IMR-90 (cell line): ENCODE measurements at regions not wholly inside any gene's neighbourhood (a gene's known extent, or its start where the extent isn't known, plus 50 kb on each side); places are given as distances from the start of the nearest gene placed in this dataset.
A peak's percentile ranks its signal among the peaks of the same experiment; 100 is the strongest.

Source experiments
- ATAC-seq: fragments of 200-7000 bp; cut with Tn5 transposase; 2 replicates; pipeline ENCODE4 v1.9.1; 2020; ENCODE audit warnings: low read depth, mild to moderate bottlenecking, moderate library complexity
- BruUV-seq: library from RNA; stranded (reverse); fragments of 400-500 nt; replicated peaks from 2 replicates; lab custom pipeline; 2021; lab: Mats Ljungman, UMichigan
- CTCF ChIA-PET: fragments of 300-600 bp; formaldehyde crosslinking; extraction: SDS; loops from one replicate; lab custom pipeline; 2021; ENCODE audit warnings: antibody characterized with exemption; lab: Yijun Ruan, JAX
- POLR2A ChIA-PET: fragments of 300-600 bp; sonication (Branson Sonifier 250); formaldehyde crosslinking; loops from one replicate; lab custom pipeline; 2022; ENCODE audit warnings: antibody characterized with exemption; ENCODE audit not compliant: unreplicated experiment; lab: Charles Lee
- DNase-seq: peaks from one replicate; pipeline ENCODE4 v3.0.0; 2013
- H2AFZ ChIP-seq: replicated peaks from 2 replicates; pipeline ENCODE3; 2013; ENCODE audit warnings: low read length, mild to moderate bottlenecking; ENCODE audit not compliant: poor library complexity
- H2AK5ac ChIP-seq: 2 replicates; pipeline ENCODE4 v1.6.1; 2013; ENCODE audit warnings: low read depth, low read length, inconsistent platforms
- H2AK9ac ChIP-seq: replicated peaks from 2 replicates; pipeline ENCODE3; 2013; ENCODE audit warnings: mild to moderate bottlenecking, low read depth, low read length, moderate library complexity; ENCODE audit not compliant: poor library complexity
- H2BK120ac ChIP-seq: 2 replicates; pipeline ENCODE4 v1.6.1; 2013; ENCODE audit warnings: low read depth, low read length, inconsistent platforms
- H2BK15ac ChIP-seq: 3 replicates; pipeline ENCODE4 v1.6.1; 2013; ENCODE audit warnings: low read depth, low read length, inconsistent platforms
- H2BK20ac ChIP-seq: 2 replicates; pipeline ENCODE4 v1.6.1; 2013; ENCODE audit warnings: low read depth, mild to moderate bottlenecking, inconsistent platforms, low read length, moderate library complexity
- H2BK5ac ChIP-seq: 2 replicates; pipeline ENCODE4 v1.6.1; 2013; ENCODE audit warnings: mild to moderate bottlenecking, low read depth, low read length, inconsistent platforms; ENCODE audit not compliant: poor library complexity, severe bottlenecking
- H3K14ac ChIP-seq: replicated peaks from 2 replicates; pipeline ENCODE4 v1.6.1; 2013; ENCODE audit warnings: low read depth, low read length, inconsistent platforms
- H3K18ac ChIP-seq: 2 replicates; pipeline ENCODE4 v1.6.1; 2013; ENCODE audit warnings: low read depth, low read length, control low read depth
- H3K23ac ChIP-seq: 2 replicates; pipeline ENCODE4 v1.6.1; 2013; ENCODE audit warnings: low read depth, low read length, inconsistent platforms
- H3K27ac ChIP-seq: 2 replicates; pipeline ENCODE4 v1.5.1; 2013; ENCODE audit warnings: mild to moderate bottlenecking, control low read depth, low read length; ENCODE audit not compliant: insufficient read depth
- H3K27me3 ChIP-seq: 2 replicates; pipeline ENCODE4 v1.6.1; 2013; ENCODE audit warnings: low read length; ENCODE audit not compliant: control insufficient read depth, insufficient read depth
- H3K36me3 ChIP-seq: 2 replicates; pipeline ENCODE4 v1.6.1; 2013; ENCODE audit warnings: low read length, mixed read lengths; ENCODE audit not compliant: control insufficient read depth, insufficient read depth
- H3K4ac ChIP-seq: 2 replicates; pipeline ENCODE4 v1.6.1; 2013; ENCODE audit warnings: low read depth, low read length, inconsistent platforms
- H3K4me1 ChIP-seq: 2 replicates; pipeline ENCODE4 v1.6.1; 2013; ENCODE audit warnings: low read length, mixed read lengths; ENCODE audit not compliant: control insufficient read depth, insufficient read depth
- H3K4me2 ChIP-seq: 2 replicates; pipeline ENCODE4 v1.6.1; 2013; ENCODE audit warnings: low read depth, mild to moderate bottlenecking, control low read depth, low read length, moderate library complexity
- H3K4me3 ChIP-seq: 2 replicates; pipeline ENCODE4 v1.5.1; 2013; ENCODE audit warnings: low read depth, mild to moderate bottlenecking, control low read depth, low read length, moderate library complexity; ENCODE audit not compliant: insufficient read depth
- H3K56ac ChIP-seq: 2 replicates; pipeline ENCODE4 v1.6.1; 2013; ENCODE audit warnings: low read length, inconsistent platforms; ENCODE audit not compliant: insufficient read depth; ENCODE audit errors: extremely low read depth
- H3K79me1 ChIP-seq, 2 experiments: 2 replicates each; pipeline ENCODE4 v1.6.1; 2013; ENCODE audit warnings: low read length in 2 of 2, inconsistent platforms in 1 of 2, low read depth in 1 of 2
- H3K9ac ChIP-seq: 2 replicates; pipeline ENCODE4 v1.6.1; 2013; ENCODE audit warnings: low read depth, low read length, control low read depth
- H3K9me1 ChIP-seq: 2 replicates; pipeline ENCODE4 v1.6.1; 2013; ENCODE audit warnings: low read length, inconsistent platforms; ENCODE audit not compliant: insufficient read depth
- H3K9me3 ChIP-seq: 2 replicates; pipeline ENCODE4 v1.6.1; 2013; ENCODE audit warnings: low read length; ENCODE audit not compliant: control insufficient read depth, insufficient read depth
- H4K20me1 ChIP-seq: 2 replicates; pipeline ENCODE4 v1.6.1; 2013; ENCODE audit warnings: low read length, inconsistent platforms; ENCODE audit not compliant: insufficient read depth
- H4K5ac ChIP-seq: 2 replicates; pipeline ENCODE4 v1.6.1; 2013; ENCODE audit warnings: mild to moderate bottlenecking, low read depth, low read length, control low read depth
- H4K8ac ChIP-seq, 2 experiments: 2 replicates each; pipeline ENCODE4 v1.6.1; 2013; ENCODE audit warnings: low read depth in 2 of 2, low read length in 2 of 2, control low read depth in 1 of 2, inconsistent platforms in 1 of 2
- H4K91ac ChIP-seq: 2 replicates; pipeline ENCODE4 v1.6.1; 2013; ENCODE audit warnings: low read depth, low read length, inconsistent platforms; ENCODE audit not compliant: insufficient read depth
- CEBPB ChIP-seq: IDR thresholded peaks from 2 replicates; pipeline ENCODE4 v1.6.1; 2012; ENCODE audit warnings: low read depth, low read length, improper control_type of control experiment
- FOS ChIP-seq: fragments of 150-350 bp; IDR thresholded peaks from 2 replicates; pipeline ENCODE4 v1.6.1; 2016; ENCODE audit warnings: low read depth, low read length
- MXI1 ChIP-seq: IDR thresholded peaks from 2 replicates; pipeline ENCODE4 v1.6.1; 2012; ENCODE audit warnings: low read depth, mild to moderate bottlenecking, low read length, moderate library complexity, borderline replicate concordance
- RFX5 ChIP-seq: IDR thresholded peaks from 2 replicates; pipeline ENCODE4 v1.8.0; 2012; ENCODE audit warnings: low read depth, mild to moderate bottlenecking, low read length, moderate library complexity
- USF2 ChIP-seq: fragments of 150-350 bp; IDR thresholded peaks from 2 replicates; pipeline ENCODE4 v1.6.1; 2017; ENCODE audit warnings: mild to moderate bottlenecking, antibody characterized with exemption, low read length, low read depth
- dilution Hi-C: fragments of 300-500 bp; cut with HindIII; formaldehyde crosslinking; loops from one replicate; pipeline ENCODE4 v1.14.3; 2018; ENCODE audit warnings: low sequenced_read_pairs; ENCODE audit not compliant: unreplicated experiment
- in situ Hi-C: fragments of 300-500 bp; cut with MboI; formaldehyde crosslinking; loops from 3 replicates; pipeline ENCODE4 v1.14.3; 2019; ENCODE audit warnings: low sequenced_read_pairs, inconsistent platforms, mixed read lengths
- intact Hi-C: fragments of 100-400 bp; cut with micrococcal nuclease; formaldehyde crosslinking; loops from 2 replicates; pipeline ENCODE4 v1.10.0; 2022

GRCh38 chr16:64253525-64253924, 868.3 kb downstream of the CDH11 start (continued):
- TF ChIP-seq USF2 (no peak), MXI1 (no peak), FOS (no peak)

- no peak overlapping the region for H2BK15ac ChIP-seq
- CTCF ChIA-PET: interaction anchor here (0.6 kb wide), 1 partner anchor 94 kb away, joined by 3 read pairs; no protein-coding TSS in a partner anchor
- no peak overlapping the region for H3K9ac ChIP-seq
- no peak overlapping the region for H2AFZ ChIP-seq
- ATAC-seq (no peak), DNase-seq (no peak)
- no peaks in the 10 kb centered on the region for H3K9me3 ChIP-seq
- no peak overlapping the region for H4K8ac ChIP-seq
- no peaks in the 10 kb centered on the region for H4K20me1 ChIP-seq
- no peak overlapping the region for H3K4me3 ChIP-seq
- no peaks in the 10 kb centered on the region for H3K27me3 ChIP-seq
- no peaks in the 10 kb centered on the region for H3K79me1 ChIP-seq
- intact Hi-C loops (no loop called here), dilution Hi-C loops (no loop called here), in situ Hi-C loops (no loop called here)
- H3K14ac ChIP-seq: no peak overlapping the region
- H3K27ac ChIP-seq: no peak overlapping the region
- H3K18ac ChIP-seq: no peak overlapping the region
- no peak overlapping the region for H3K4me2 ChIP-seq
- H3K56ac ChIP-seq: no peak overlapping the region
- H2AK5ac ChIP-seq: no peak overlapping the region
- no TSS peak for BruUV-seq
- TF ChIP-seq MXI1 (no peak), RFX5 (no peak), CEBPB (peak; percentile 71)
- H3K4ac ChIP-seq: no peak overlapping the region
- H3K36me3 ChIP-seq: no peaks in the 10 kb centered on the region
- no peak overlapping the region for H2AK9ac ChIP-seq
- no peak overlapping the region for H2BK120ac ChIP-seq
- H4K5ac ChIP-seq: no peak overlapping the region
- POLR2A ChIA-PET: no interaction called here
- H3K4me1 ChIP-seq: no peaks in the 10 kb centered on the region
- no peak overlapping the region for H2BK20ac ChIP-seq
- no peak overlapping the region for H3K23ac ChIP-seq
- no peak overlapping the region for H2BK5ac ChIP-seq
- H3K9me1 ChIP-seq: no peaks in the 10 kb centered on the region
- no peak overlapping the region for H4K91ac ChIP-seq
Observed at GRCh38 chr16:64253096-64253495, 868.8 kb downstream of the CDH11 start.
